SK-N-SH (cell line): ENCODE measurements at regions not wholly inside any gene's neighbourhood (a gene's known extent, or its start where the extent isn't known, plus 50 kb on each side); places are given as distances from the start of the nearest gene placed in this dataset.

Experiments
- CTCF ChIA-PET: fragments of 300-600, 350-600 bp; formaldehyde crosslinking; extraction: SDS; loops from one replicate; lab custom pipeline; 2021; lab: Yijun Ruan, JAX
- POLR2A ChIA-PET: fragments of 350-600 bp; sonication (Branson Sonifier 250); formaldehyde crosslinking; extraction: SDS; loops from one replicate; lab custom pipeline; 2020; ENCODE audit warnings: antibody characterized with exemption, inconsistent platforms; lab: Yijun Ruan, JAX
- DNase-seq: peaks from one replicate; pipeline ENCODE4 v3.0.0; 2012
- H2AFZ ChIP-seq: fragments of 200-600 bp; sonication (generic); 2 replicates; pipeline ENCODE4 v1.8.1; 2016; ENCODE audit warnings: antibody characterized with exemption, mild to moderate bottlenecking, low read depth
- H3F3A ChIP-seq: fragments of 200-600 bp; sonication (generic); replicated peaks from 2 replicates; pipeline ENCODE3; 2016; ENCODE audit warnings: antibody characterized with exemption, mild to moderate bottlenecking; ENCODE audit not compliant: insufficient read depth
- H3K27ac ChIP-seq, 2 experiments: fragments of 200-500 bp in 1 of 2; fragments of 200-600 bp in 1 of 2; sonication (Bioruptor generic) in 1 of 2; sonication (generic), shearing (Covaris generic) in 1 of 2; 2 replicates each; pipeline versions ENCODE4 v1.5.1 to v1.6.1; 2014 to 2016; ENCODE audit warnings: low read depth in 2 of 2, inconsistent platforms in 1 of 2, low read length in 1 of 2, mild to moderate bottlenecking in 1 of 2, mixed read lengths in 1 of 2
- H3K27me3 ChIP-seq: fragments of 200-600 bp; sonication (generic), shearing (Covaris generic); 2 replicates; pipeline ENCODE4 v1.6.1; 2016; ENCODE audit warnings: mixed run types; ENCODE audit not compliant: insufficient read depth
- H3K36me3 ChIP-seq, 2 experiments: fragments of 200-500 bp in 1 of 2; fragments of 200-600 bp in 1 of 2; sonication (Bioruptor generic) in 1 of 2; sonication (generic) in 1 of 2; replicated peaks in 1 of 2; 2 replicates each; pipeline versions ENCODE3 to v1.5.1; 2014 to 2016; ENCODE audit warnings: low read length in 1 of 2, mild to moderate bottlenecking in 1 of 2; ENCODE audit not compliant: insufficient read depth in 2 of 2, control insufficient read depth in 1 of 2
- H3K4me1 ChIP-seq, 2 experiments: fragments of 200-500 bp in 1 of 2; fragments of 200-600 bp in 1 of 2; sonication (Bioruptor generic) in 1 of 2; sonication (generic), shearing (Covaris generic) in 1 of 2; 2 replicates each; pipeline versions ENCODE4 v1.5.1 to v1.6.1; 2014 to 2016; ENCODE audit warnings: low read depth in 1 of 2, low read length in 1 of 2, mixed run types in 1 of 2; ENCODE audit not compliant: insufficient read depth in 2 of 2, control insufficient read depth in 1 of 2
- H3K4me2 ChIP-seq: fragments of 200-600 bp; sonication (generic), shearing (Covaris generic); 2 replicates; pipeline ENCODE4 v1.6.1; 2017; ENCODE audit warnings: mixed run types
- H3K4me3 ChIP-seq, 2 experiments: fragments of 200-500 bp in 1 of 2; fragments of 200-600 bp in 1 of 2; sonication (Bioruptor generic) in 1 of 2; sonication (generic), shearing (Covaris generic) in 1 of 2; 2 replicates each; pipeline versions ENCODE4 v1.5.1 to v1.8.1; 2014 to 2016; ENCODE audit warnings: low read depth in 2 of 2, inconsistent platforms in 1 of 2, low read length in 1 of 2, mild to moderate bottlenecking in 1 of 2, mixed read lengths in 1 of 2, moderate library complexity in 1 of 2
- H3K79me2 ChIP-seq: fragments of 200-600 bp; sonication (generic); 2 replicates; pipeline ENCODE4 v1.8.1; 2017; ENCODE audit warnings: mild to moderate bottlenecking; ENCODE audit not compliant: insufficient read depth
- H3K9ac ChIP-seq: fragments of 200-600 bp; sonication (generic); 2 replicates; pipeline ENCODE4 v1.6.1; 2017; ENCODE audit warnings: mixed run types
- H3K9me2 ChIP-seq: fragments of 200-600 bp; sonication (generic); 2 replicates; pipeline ENCODE4 v1.6.1; 2017; ENCODE audit warnings: mixed run types
- H3K9me3 ChIP-seq: fragments of 200-600 bp; sonication (generic); 2 replicates; pipeline ENCODE4 v1.6.1; 2017; ENCODE audit warnings: mixed run types, mild to moderate bottlenecking, moderate library complexity
- H4K20me1 ChIP-seq: fragments of 200-600 bp; sonication (generic); 2 replicates; pipeline ENCODE4 v1.6.1; 2017; ENCODE audit warnings: mild to moderate bottlenecking, mixed run types; ENCODE audit not compliant: insufficient read depth
- CHD2 ChIP-seq: fragments of 150-350 bp; IDR thresholded peaks from 2 replicates; pipeline ENCODE4 v1.6.1; 2018; ENCODE audit warnings: low read length; ENCODE audit not compliant: partially characterized antibody
- FOSL2 ChIP-seq: IDR thresholded peaks from 2 replicates; pipeline ENCODE4 v1.4.0; 2012; ENCODE audit warnings: low read depth, mild to moderate bottlenecking, moderate library complexity, borderline replicate concordance
- FOXM1 ChIP-seq: IDR thresholded peaks from 2 replicates; pipeline ENCODE4 v1.4.0; 2012; ENCODE audit warnings: low read depth, mild to moderate bottlenecking
- MEF2A ChIP-seq: IDR thresholded peaks from 2 replicates; pipeline ENCODE4 v1.4.0; 2012; ENCODE audit warnings: low read depth, borderline replicate concordance
- RAD21 ChIP-seq: IDR thresholded peaks from 2 replicates; pipeline ENCODE4 v1.6.1; 2012; ENCODE audit warnings: mild to moderate bottlenecking, low read length
- SIN3A ChIP-seq: IDR thresholded peaks from 2 replicates; pipeline ENCODE4 v1.6.1; 2012; ENCODE audit warnings: low read depth, mild to moderate bottlenecking, low read length, moderate library complexity, borderline replicate concordance
- ZBTB33 ChIP-seq: IDR thresholded peaks from 2 replicates; pipeline ENCODE4 v1.4.0; 2012; ENCODE audit warnings: low read depth, borderline replicate concordance
- WGBS: methylation state at CpG from one replicate; pipeline ENCODE4 v1.1.6; 2017; ENCODE audit warnings: low lambda C conversion rate; 5-methylcytosine and 5-hydroxymethylcytosine counted together
- TF ChIP-seq, protein P1 (sequence below): IDR thresholded peaks from 2 replicates; pipeline ENCODE4 v1.6.1; 2012; ENCODE audit warnings: mild to moderate bottlenecking, low read depth, low read length, moderate library complexity

- TF ChIP-seq, protein P1, sequence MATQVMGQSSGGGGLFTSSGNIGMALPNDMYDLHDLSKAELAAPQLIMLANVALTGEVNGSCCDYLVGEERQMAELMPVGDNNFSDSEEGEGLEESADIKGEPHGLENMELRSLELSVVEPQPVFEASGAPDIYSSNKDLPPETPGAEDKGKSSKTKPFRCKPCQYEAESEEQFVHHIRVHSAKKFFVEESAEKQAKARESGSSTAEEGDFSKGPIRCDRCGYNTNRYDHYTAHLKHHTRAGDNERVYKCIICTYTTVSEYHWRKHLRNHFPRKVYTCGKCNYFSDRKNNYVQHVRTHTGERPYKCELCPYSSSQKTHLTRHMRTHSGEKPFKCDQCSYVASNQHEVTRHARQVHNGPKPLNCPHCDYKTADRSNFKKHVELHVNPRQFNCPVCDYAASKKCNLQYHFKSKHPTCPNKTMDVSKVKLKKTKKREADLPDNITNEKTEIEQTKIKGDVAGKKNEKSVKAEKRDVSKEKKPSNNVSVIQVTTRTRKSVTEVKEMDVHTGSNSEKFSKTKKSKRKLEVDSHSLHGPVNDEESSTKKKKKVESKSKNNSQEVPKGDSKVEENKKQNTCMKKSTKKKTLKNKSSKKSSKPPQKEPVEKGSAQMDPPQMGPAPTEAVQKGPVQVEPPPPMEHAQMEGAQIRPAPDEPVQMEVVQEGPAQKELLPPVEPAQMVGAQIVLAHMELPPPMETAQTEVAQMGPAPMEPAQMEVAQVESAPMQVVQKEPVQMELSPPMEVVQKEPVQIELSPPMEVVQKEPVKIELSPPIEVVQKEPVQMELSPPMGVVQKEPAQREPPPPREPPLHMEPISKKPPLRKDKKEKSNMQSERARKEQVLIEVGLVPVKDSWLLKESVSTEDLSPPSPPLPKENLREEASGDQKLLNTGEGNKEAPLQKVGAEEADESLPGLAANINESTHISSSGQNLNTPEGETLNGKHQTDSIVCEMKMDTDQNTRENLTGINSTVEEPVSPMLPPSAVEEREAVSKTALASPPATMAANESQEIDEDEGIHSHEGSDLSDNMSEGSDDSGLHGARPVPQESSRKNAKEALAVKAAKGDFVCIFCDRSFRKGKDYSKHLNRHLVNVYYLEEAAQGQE: no peak
- no peak for TF ChIP-seq FOXM1
- TF ChIP-seq MEF2A: no peak
- no peak for TF ChIP-seq CHD2
- TF ChIP-seq ZBTB33: no peak
Measured at GRCh38 chr4:35539404-35540055, 704.8 kb downstream of the ARAP2 start (continued).

DNA sequence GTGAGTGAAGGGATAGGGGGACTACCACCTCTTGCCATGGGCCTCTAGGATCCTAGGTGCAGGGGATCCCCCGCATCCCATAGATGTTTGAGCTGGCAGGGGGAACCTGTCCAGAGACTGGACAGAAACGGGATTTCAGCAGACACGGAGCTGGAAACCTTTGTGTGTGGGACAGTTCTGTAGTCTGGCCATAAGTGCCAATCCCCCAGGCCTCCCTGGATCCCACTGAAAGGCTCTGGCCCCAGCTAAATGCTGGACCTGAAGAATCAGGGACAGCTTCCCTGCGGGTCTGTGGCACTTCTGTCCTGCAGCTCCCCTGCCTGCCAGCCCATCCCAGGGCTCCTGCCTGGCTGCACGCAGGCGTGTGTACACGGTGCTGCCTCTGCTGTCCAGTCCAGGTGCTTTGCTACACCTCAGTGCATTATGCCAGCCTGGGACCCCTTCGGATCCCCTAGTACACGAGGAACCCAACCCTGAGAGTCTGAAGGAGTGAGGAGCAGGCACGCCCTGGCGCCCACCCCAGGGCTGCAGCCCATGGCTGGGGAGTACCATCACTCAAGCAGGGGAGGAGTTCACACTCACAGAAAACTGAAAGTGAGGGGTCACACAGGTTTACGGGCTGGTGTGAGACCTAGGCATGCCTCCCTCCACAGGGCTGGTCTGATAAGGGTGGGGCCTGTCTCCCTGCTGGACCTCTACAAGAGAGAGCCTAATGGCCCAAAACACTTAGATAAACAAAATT is 703.0 kb downstream of the ARAP2 start:
- peak; percentile 1 for DNase-seq
- no peaks in the 10 kb centered on the region for H3K9me3 ChIP-seq
- POLR2A ChIA-PET: no interaction called here
- H3K4me2 ChIP-seq: no peak overlapping the region
- H3F3A ChIP-seq: no peaks in the 10 kb centered on the region
- H3K9me2 ChIP-seq: no peaks in the 10 kb centered on the region
- no peak overlapping the region for H3K4me3 ChIP-seq
- H3K4me1 ChIP-seq: no peaks in the 10 kb centered on the region
- no peaks in the 10 kb centered on the region for H3K36me3 ChIP-seq
- H3K79me2 ChIP-seq: no peaks in the 10 kb centered on the region
- H2AFZ ChIP-seq: no peak overlapping the region
- TF ChIP-seq SIN3A (no peak), CHD2 (no peak), RAD21 (no peak), FOSL2 (no peak)
- no peaks in the 10 kb centered on the region for H3K27me3 ChIP-seq
- H3K27ac ChIP-seq: no peak overlapping the region
- CTCF ChIA-PET: no interaction called here
- no peaks in the 10 kb centered on the region for H4K20me1 ChIP-seq
- 12% methylated on average over 4 of the region's 12 CpGs for WGBS
- no peak overlapping the region for H3K9ac ChIP-seq
